GM12878 (cell line): ENCODE measurements at regions not wholly inside any gene's neighbourhood (a gene's known extent, or its start where the extent isn't known, plus 50 kb on each side); places are given as distances from the start of the nearest gene placed in this dataset.

Experiments
- ATAC-seq: fragments of 200-7000 bp; cut with Tn5 transposase; 3 replicates; pipeline ENCODE4 v1.9.1; 2020; ENCODE audit warnings: mild to moderate bottlenecking, moderate library complexity
- BruUV-seq: library from RNA; stranded (reverse); fragments of 400-500 nt; replicated peaks from 2 replicates; lab custom pipeline; 2021; lab: Mats Ljungman, UMichigan
- CTCF ChIA-PET: fragments of 300-600 bp; sonication (Branson Sonifier 250); formaldehyde crosslinking; extraction: SDS; loops from one replicate; lab custom pipeline; 2021; ENCODE audit warnings: inconsistent platforms; lab: Yijun Ruan, JAX
- POLR2A ChIA-PET: fragments of 350-600 bp; formaldehyde crosslinking; extraction: SDS; loops from one replicate; lab custom pipeline; 2021; ENCODE audit warnings: inconsistent platforms; lab: Charles Lee
- RAD21 ChIA-PET: fragments of 300-600 bp; sonication (Branson Sonifier 250); formaldehyde crosslinking; loops from one replicate; lab custom pipeline; 2023; ENCODE audit warnings: antibody characterized with exemption; ENCODE audit not compliant: unreplicated experiment; lab: Charles Lee
- SMC1A ChIA-PET: fragments of 300-600 bp; sonication (Branson Sonifier 250); formaldehyde crosslinking; loops from one replicate; lab custom pipeline; 2023; ENCODE audit not compliant: unreplicated experiment, uncharacterized antibody; lab: Charles Lee
- DNase-seq: peaks from one replicate; pipeline ENCODE4 v3.0.0-alpha.2; 2011; ENCODE audit warnings: low read depth, low spot score
- FAIRE-seq: peaks from 3 replicates; lab custom pipeline; 2011; peaks lifted over from hg19 to GRCh38; lab: Jason Lieb, UNC
- H2AFZ ChIP-seq: 2 replicates; pipeline ENCODE4 v1.6.0; 2011; ENCODE audit warnings: low read depth, low read length, control low read depth; ENCODE audit not compliant: control insufficient read depth
- H3K27ac ChIP-seq: 2 replicates; pipeline ENCODE4 v1.5.1; 2011; ENCODE audit warnings: control low read depth; ENCODE audit not compliant: control insufficient read depth, insufficient read depth
- H3K27me3 ChIP-seq, 2 experiments: replicated peaks in 1 of 2; 2 replicates each; pipeline versions ENCODE4 v1.6.0 to v1.6.1; 2011; ENCODE audit warnings: low read length in 1 of 2; ENCODE audit not compliant: control insufficient read depth in 2 of 2, insufficient read depth in 2 of 2
- H3K36me3 ChIP-seq, 2 experiments: 2 replicates each; pipeline ENCODE4 v1.5.1; 2011; ENCODE audit warnings: low read length in 1 of 2; ENCODE audit not compliant: control insufficient read depth in 2 of 2, insufficient read depth in 2 of 2
- H3K4me1 ChIP-seq: 2 replicates; pipeline ENCODE4 v1.6.1; 2011; ENCODE audit warnings: mild to moderate bottlenecking, low read length, moderate library complexity, mixed read lengths; ENCODE audit not compliant: control insufficient read depth, insufficient read depth
- H3K4me2 ChIP-seq: 2 replicates; pipeline ENCODE4 v1.6.0; 2011; ENCODE audit warnings: control low read depth; ENCODE audit not compliant: control insufficient read depth, insufficient read depth
- H3K4me3 ChIP-seq: fragments of 200-600 bp; sonication (generic); 2 replicates; pipeline ENCODE4 v1.5.1; 2016
- H3K79me2 ChIP-seq: 2 replicates; pipeline ENCODE4 v1.6.0; 2011; ENCODE audit warnings: low read length; ENCODE audit not compliant: control insufficient read depth, insufficient read depth
- H3K9ac ChIP-seq: 2 replicates; pipeline ENCODE4 v1.8.0; 2011; ENCODE audit warnings: low read length, control low read depth, mixed read lengths; ENCODE audit not compliant: control insufficient read depth, insufficient read depth
- H3K9me3 ChIP-seq: replicated peaks from 3 replicates; pipeline ENCODE4 v1.5.1; 2011; ENCODE audit warnings: mild to moderate bottlenecking, low read length; ENCODE audit not compliant: control insufficient read depth, insufficient read depth
- H4K20me1 ChIP-seq: 2 replicates; pipeline ENCODE4 v1.6.0; 2011; ENCODE audit not compliant: control insufficient read depth, insufficient read depth
- MYB ChIP-seq: fragments of 150-350 bp; IDR thresholded peaks from 2 replicates; pipeline ENCODE4 v1.6.1; 2014; ENCODE audit warnings: mild to moderate bottlenecking, low read depth, low read length, borderline replicate concordance
- RB1 ChIP-seq: fragments of 450-650 bp; formaldehyde crosslinking; IDR thresholded peaks from 2 replicates; pipeline ENCODE4 v1.6.1; 2017; ENCODE audit warnings: mild to moderate bottlenecking, borderline replicate concordance
- TARDBP ChIP-seq: IDR thresholded peaks from 2 replicates; pipeline ENCODE4 v1.6.1; 2016; ENCODE audit warnings: borderline replicate concordance
- YBX1 ChIP-seq: fragments of 450-650 bp; IDR thresholded peaks from 2 replicates; pipeline ENCODE4 v1.6.1; 2016; ENCODE audit warnings: antibody characterized with exemption
- ZNF207 ChIP-seq: fragments of 450-650 bp; IDR thresholded peaks from 2 replicates; pipeline ENCODE4 v1.6.1; 2014; ENCODE audit warnings: antibody characterized with exemption, mild to moderate bottlenecking, borderline replicate concordance
- WGBS: methylation state at CpG from one replicate; pipeline ENCODE4 v1.1.6; 2016; ENCODE audit warnings: low lambda C conversion rate; ENCODE audit not compliant: insufficient replicate concordance, insufficient coverage; ENCODE audit errors: missing lambda C conversion rate; 5-methylcytosine and 5-hydroxymethylcytosine counted together
- in situ Hi-C: fragments of 300-500 bp; cut with MboI; formaldehyde crosslinking; loops from 9 replicates; pipeline ENCODE4 v1.14.3; 2018; ENCODE audit warnings: mixed read lengths
- intact Hi-C: fragments of 100-400 bp; cut with micrococcal nuclease; formaldehyde crosslinking; loops from one replicate; pipeline ENCODE4 v1.14.2; 2022; ENCODE audit not compliant: unreplicated experiment

- Histone ChIP-seq H3K4me3 (no peak overlapping the region), H3K4me1 (no peaks in the 10 kb centered on the region), H3K27me3 (no peaks in the 10 kb centered on the region), H2AFZ (no peak overlapping the region), H3K36me3 (no peaks in the 10 kb centered on the region), H3K4me2 (no peak overlapping the region), H3K9ac (no peak overlapping the region), H3K79me2 (no peaks in the 10 kb centered on the region), H3K27ac (no peak overlapping the region), H4K20me1 (no peaks in the 10 kb centered on the region), H3K9me3 (no peaks in the 10 kb centered on the region; the same call in 2 of the 3 replicates)
- in situ Hi-C loops (no loop called here), intact Hi-C loops (no loop called here)
- no peak for TF ChIP-seq ZNF207
- TF ChIP-seq YBX1: no peak
- no peak for TF ChIP-seq MYB
- ChIA-PET SMC1A (no interaction called here), RAD21 (no interaction called here), CTCF (no interaction called here), POLR2A (no interaction called here)
- FAIRE-seq (no peak), ATAC-seq (no peak), DNase-seq (no peak)
- BruUV-seq: no TSS peak
These were observed 75.5 kb upstream of the CBLB start for GRCh38 chr3:105944276-105944675.

GRCh38 chr3:105944721-105945120 lies 75.9 kb upstream of the CBLB start:
- WGBS: 32% methylated on average over 3 of the region's 3 CpGs
- H3K9ac ChIP-seq: no peak overlapping the region
- ChIA-PET CTCF (no interaction called here), SMC1A (no interaction called here), POLR2A (no interaction called here), RAD21 (no interaction called here)
- no peaks in the 10 kb centered on the region for H3K79me2 ChIP-seq
- H3K27me3 ChIP-seq: no peaks in the 10 kb centered on the region
- intact Hi-C loops (no loop called here), in situ Hi-C loops (no loop called here)
- no peak overlapping the region for H3K27ac ChIP-seq
- DNase-seq (no peak), ATAC-seq (no peak), FAIRE-seq (no peak)
- BruUV-seq: no TSS peak
- no peaks in the 10 kb centered on the region for H3K4me1 ChIP-seq
- TF ChIP-seq YBX1 (no peak), TARDBP (no peak), RB1 (no peak)
- H3K4me2 ChIP-seq: no peak overlapping the region
- H4K20me1 ChIP-seq: no peaks in the 10 kb centered on the region
- no peak overlapping the region for H3K4me3 ChIP-seq
- no peaks in the 10 kb centered on the region; the same call in 2 of the 3 replicates for H3K9me3 ChIP-seq
- H3K36me3 ChIP-seq: no peaks in the 10 kb centered on the region
- no peak overlapping the region for H2AFZ ChIP-seq
